ENCODE measurements at regions not wholly inside any gene's neighbourhood (a gene's known extent, or its start where the extent isn't known, plus 50 kb on each side); places are given as distances from the start of the nearest gene placed in this dataset.

DNA sequence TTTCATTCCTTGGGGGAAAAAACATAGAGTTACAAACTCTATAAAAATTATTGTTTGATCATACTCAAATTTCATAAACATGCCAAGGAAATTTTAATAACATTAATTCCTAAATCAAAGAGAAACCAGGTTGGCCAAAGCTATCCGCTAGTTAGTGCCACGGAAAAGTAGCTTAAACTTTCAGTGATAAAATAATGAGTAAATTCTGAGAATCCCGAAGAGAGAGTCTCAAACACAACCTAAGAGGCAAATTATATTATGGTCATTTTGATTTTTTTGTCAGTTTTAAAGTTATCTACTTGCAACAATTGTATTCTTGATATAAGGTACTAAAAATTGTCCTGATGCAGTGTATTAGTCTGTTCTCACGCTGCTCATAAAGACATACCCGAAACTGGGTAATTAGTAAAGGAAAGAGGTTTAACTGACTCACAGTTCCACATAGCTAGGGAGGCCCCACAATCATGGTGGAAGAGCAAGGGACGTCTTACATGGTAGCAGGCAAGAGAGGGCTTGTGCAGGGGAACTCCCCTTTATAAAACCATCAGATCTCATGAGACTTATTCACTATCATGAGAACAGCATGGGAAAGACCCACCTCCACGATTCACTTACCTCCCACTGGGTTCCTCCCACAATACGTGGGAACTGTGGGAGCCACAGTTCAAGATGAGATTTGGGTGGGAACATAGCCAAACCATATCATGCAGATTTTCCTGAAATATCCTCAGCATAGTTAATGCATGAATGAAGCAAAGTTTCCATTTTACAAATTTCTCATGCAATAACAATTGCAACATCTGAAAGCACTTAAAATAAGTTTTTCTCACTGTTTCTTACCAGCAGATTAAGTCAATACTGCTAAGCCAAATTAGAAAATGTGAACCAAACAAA is 205.9 kb upstream of the STK17B start:
- TF ChIP-seq, protein P1, sequence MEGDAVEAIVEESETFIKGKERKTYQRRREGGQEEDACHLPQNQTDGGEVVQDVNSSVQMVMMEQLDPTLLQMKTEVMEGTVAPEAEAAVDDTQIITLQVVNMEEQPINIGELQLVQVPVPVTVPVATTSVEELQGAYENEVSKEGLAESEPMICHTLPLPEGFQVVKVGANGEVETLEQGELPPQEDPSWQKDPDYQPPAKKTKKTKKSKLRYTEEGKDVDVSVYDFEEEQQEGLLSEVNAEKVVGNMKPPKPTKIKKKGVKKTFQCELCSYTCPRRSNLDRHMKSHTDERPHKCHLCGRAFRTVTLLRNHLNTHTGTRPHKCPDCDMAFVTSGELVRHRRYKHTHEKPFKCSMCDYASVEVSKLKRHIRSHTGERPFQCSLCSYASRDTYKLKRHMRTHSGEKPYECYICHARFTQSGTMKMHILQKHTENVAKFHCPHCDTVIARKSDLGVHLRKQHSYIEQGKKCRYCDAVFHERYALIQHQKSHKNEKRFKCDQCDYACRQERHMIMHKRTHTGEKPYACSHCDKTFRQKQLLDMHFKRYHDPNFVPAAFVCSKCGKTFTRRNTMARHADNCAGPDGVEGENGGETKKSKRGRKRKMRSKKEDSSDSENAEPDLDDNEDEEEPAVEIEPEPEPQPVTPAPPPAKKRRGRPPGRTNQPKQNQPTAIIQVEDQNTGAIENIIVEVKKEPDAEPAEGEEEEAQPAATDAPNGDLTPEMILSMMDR (IDR thresholded peaks at IDR 0.05; ENCODE audit: insufficient read depth, low read depth, low read length), result no peak
- no peak for TF ChIP-seq EZH2 (IDR thresholded peaks at IDR 0.05; ENCODE audit: insufficient read depth, low read length)
